ENCODE measurements at regions not wholly inside any gene's neighbourhood (a gene's known extent, or its start where the extent isn't known, plus 50 kb on each side); places are given as distances from the start of the nearest gene placed in this dataset.

DNA sequence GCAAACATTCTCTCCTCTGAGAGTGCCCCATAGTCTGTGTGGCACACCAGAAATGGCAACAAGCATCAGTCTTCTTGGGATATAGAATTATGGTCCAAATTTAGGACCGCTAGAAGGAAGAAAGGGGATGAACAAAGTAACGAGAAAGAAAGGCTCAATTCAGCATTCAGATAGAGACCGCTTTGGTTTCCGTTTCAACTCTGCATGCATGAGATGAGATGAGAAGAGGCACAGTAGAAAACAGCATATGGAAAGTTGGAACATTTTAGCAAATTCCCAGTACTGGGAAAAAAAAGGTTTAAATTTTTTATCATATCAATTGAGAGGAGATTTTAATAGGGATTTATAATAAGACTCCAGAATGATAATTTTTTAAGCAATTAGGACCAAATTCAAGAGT is 595.5 kb upstream of the CHRM3 start:
- 89 to 93% methylated on average over 4 of the region's 4 CpGs for WGBS, 2 donors
- H3K9me3 ChIP-seq, result no peaks in the 10 kb centered on the region
- intact Hi-C loops (cut with DNase I), result no loop called here
- no peaks in the 10 kb centered on the region for H3K27me3 ChIP-seq
- H3K27ac ChIP-seq, result no peak overlapping the region
- H3K4me1 ChIP-seq, result no peaks in the 10 kb centered on the region
- DNase-seq, result no peak
- TF ChIP-seq POLR2AphosphoS5 (IDR thresholded peaks at IDR 0.05) (no peak), EP300 (IDR thresholded peaks at IDR 0.05) (no peak), POLR2A (IDR thresholded peaks at IDR 0.05) (no peak)
- TF ChIP-seq, protein P1, sequence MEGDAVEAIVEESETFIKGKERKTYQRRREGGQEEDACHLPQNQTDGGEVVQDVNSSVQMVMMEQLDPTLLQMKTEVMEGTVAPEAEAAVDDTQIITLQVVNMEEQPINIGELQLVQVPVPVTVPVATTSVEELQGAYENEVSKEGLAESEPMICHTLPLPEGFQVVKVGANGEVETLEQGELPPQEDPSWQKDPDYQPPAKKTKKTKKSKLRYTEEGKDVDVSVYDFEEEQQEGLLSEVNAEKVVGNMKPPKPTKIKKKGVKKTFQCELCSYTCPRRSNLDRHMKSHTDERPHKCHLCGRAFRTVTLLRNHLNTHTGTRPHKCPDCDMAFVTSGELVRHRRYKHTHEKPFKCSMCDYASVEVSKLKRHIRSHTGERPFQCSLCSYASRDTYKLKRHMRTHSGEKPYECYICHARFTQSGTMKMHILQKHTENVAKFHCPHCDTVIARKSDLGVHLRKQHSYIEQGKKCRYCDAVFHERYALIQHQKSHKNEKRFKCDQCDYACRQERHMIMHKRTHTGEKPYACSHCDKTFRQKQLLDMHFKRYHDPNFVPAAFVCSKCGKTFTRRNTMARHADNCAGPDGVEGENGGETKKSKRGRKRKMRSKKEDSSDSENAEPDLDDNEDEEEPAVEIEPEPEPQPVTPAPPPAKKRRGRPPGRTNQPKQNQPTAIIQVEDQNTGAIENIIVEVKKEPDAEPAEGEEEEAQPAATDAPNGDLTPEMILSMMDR (IDR thresholded peaks at IDR 0.05), result no peak
- H3K4me3 ChIP-seq, result no peak overlapping the region
- H3K36me3 ChIP-seq, result no peaks in the 10 kb centered on the region

DNA sequence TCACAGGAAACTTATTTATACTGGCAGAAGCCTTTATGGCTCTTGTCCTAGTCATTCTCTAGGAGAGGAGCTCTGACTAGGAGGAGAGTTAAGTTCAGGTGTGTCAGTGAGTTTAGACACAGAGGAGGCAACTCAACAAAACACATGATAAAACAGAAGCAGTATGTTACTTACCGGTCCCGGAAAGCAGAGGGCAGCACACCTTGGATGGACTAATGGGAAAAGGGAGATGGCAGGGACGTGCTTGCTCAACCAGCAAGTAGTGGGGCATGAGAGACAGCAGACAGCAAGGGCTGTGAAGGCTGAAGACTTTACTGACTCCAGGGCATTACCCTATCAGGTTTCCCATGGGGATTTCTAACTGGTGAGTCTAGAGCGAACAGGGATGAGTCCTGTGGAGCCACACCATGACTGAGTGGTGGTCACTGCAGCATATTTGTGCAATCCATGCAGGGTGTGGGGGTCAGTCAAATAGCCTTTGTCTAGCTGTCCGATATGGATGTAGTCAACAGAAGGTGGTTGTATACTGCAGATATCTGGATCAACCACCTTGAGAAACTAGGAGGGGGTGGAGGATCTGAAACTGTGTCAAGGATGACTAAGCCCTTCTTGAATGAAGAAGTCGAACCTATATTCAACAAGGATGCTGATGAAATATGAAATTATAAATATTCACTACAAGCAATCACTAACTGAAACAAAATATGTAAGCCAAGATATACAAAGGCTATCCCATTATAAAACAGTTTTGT is 596.3 kb upstream of the CHRM3 start:
- no peak for TF ChIP-seq POLR2AphosphoS5 (IDR thresholded peaks at IDR 0.05)
- no peak overlapping the region for H3K4me3 ChIP-seq
- no peaks in the 10 kb centered on the region for H3K4me1 ChIP-seq
- no peak for DNase-seq
- intact Hi-C loops (cut with DNase I), result no loop called here
- no peaks in the 10 kb centered on the region for H3K27me3 ChIP-seq
- no peak overlapping the region for H3K27ac ChIP-seq
- no peaks in the 10 kb centered on the region for H3K36me3 ChIP-seq
- no peaks in the 10 kb centered on the region for H3K9me3 ChIP-seq
- WGBS, 2 donors, result 81% methylated on average over 6 of the region's 6 CpGs

DNA sequence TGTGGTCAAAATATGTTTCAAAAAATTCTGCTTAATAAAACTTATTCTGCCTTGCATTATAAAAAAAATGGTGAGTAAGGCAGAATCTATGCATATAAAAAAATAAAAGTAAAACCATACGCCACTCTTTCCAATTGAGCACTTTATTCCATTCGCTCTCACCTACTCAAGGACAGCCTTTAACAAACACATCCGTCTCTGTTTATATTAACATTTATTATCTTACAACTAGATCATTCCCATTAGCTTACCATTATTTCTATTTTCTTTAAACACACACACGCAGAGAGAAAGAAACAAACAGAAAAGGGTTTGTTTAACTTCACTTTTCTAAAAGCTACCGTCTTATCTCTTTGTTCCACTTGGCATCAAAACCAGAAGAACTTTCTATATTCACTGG is 598.9 kb upstream of the CHRM3 start:
- H3K4me3 ChIP-seq, result no peak overlapping the region
- no peak for DNase-seq
- H3K4me1 ChIP-seq, result no peaks in the 10 kb centered on the region
- no peaks in the 10 kb centered on the region for H3K36me3 ChIP-seq
- no peaks in the 10 kb centered on the region for H3K9me3 ChIP-seq
- H3K27ac ChIP-seq, result no peak overlapping the region
- TF ChIP-seq, protein P1 (IDR thresholded peaks at IDR 0.05), result no peak
- no peak for TF ChIP-seq EP300 (IDR thresholded peaks at IDR 0.05)
- TF ChIP-seq POLR2A (IDR thresholded peaks at IDR 0.05), result no peak
- no peak for TF ChIP-seq POLR2AphosphoS5 (IDR thresholded peaks at IDR 0.05)
- intact Hi-C loops (cut with DNase I), result no loop called here
- H3K27me3 ChIP-seq, result no peaks in the 10 kb centered on the region
- whole genome bisulfite sequencing, 2 donors, result 63 to 66% methylated on average over 5 of the region's 5 CpGs

DNA sequence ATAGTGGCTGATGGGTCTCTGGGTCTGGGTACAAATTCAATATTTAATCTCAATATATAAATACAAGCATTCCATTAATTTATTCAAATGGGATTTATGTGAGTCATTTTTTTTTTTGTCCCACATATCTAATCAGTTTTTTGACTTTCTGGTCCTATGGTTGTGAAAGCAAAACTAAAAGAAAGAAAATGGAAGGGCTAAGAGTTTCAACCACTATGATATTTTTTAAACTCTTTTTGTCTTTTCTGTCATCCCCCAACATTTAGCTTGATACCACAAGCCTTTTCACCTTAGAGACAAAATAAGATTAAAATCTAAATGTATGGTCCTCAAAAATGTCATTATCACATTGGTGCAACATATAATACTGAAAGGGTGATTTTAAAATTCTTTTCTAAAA is 602.7 kb upstream of the CHRM3 start:
- Histone ChIP-seq H3K4me1 (no peaks in the 10 kb centered on the region), H3K27me3 (no peaks in the 10 kb centered on the region), H3K4me3 (no peak overlapping the region), H3K36me3 (no peaks in the 10 kb centered on the region), H3K27ac (no peak overlapping the region), H3K9me3 (no peaks in the 10 kb centered on the region)
- intact Hi-C loops (cut with DNase I), result no loop called here
- no peak for TF ChIP-seq POLR2A (IDR thresholded peaks at IDR 0.05)
- TF ChIP-seq, protein P1 (IDR thresholded peaks at IDR 0.05), result no peak
- TF ChIP-seq POLR2AphosphoS5 (IDR thresholded peaks at IDR 0.05), result no peak
- no peak for TF ChIP-seq EP300 (IDR thresholded peaks at IDR 0.05)
- DNase-seq, result no peak

DNA sequence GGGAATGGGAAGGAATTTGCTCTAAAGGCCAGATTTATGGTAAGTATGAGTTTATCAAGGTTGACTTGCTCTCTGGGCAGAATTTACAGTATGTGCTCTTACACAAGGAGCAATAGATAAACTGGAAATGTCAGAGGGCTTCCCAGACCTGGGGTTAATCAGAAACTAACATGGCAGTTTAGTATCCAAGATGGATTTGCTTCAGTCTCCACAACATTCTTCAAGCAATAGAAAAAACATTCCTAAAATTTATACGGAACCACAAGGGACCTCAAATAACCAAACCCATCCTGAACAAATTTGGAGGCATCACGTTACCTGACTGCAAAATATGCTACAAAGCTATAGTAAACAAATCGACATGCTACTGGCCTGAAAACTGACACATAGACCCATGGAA is 606.7 kb upstream of the CHRM3 start:
- H3K27me3 ChIP-seq, result no peaks in the 10 kb centered on the region
- H3K27ac ChIP-seq, result no peak overlapping the region
- intact Hi-C loops (cut with DNase I), result no loop called here
- H3K4me1 ChIP-seq, result no peaks in the 10 kb centered on the region
- TF ChIP-seq EP300 (IDR thresholded peaks at IDR 0.05), result no peak
- no peak for TF ChIP-seq POLR2AphosphoS5 (IDR thresholded peaks at IDR 0.05)
- no peak for TF ChIP-seq POLR2A (IDR thresholded peaks at IDR 0.05)
- TF ChIP-seq, protein P1 (IDR thresholded peaks at IDR 0.05), result no peak
- H3K36me3 ChIP-seq, result no peaks in the 10 kb centered on the region
- no peaks in the 10 kb centered on the region for H3K9me3 ChIP-seq
- WGBS, 2 donors, result 83 to 87% methylated on average over 3 of the region's 3 CpGs
- DNase-seq, result no peak
- no peak overlapping the region for H3K4me3 ChIP-seq

Measured in sigmoid colon (tissue), 6 donors.